Sigmoid colon (tissue), 6 donors: ENCODE measurements at regions not wholly inside any gene's neighbourhood (a gene's known extent, or its start where the extent isn't known, plus 50 kb on each side); places are given as distances from the start of the nearest gene placed in this dataset.

Source experiments
- DNase-seq: peaks from one replicate; pipeline ENCODE4 v3.0.0-alpha.2; 2019
- H3K27ac ChIP-seq, 4 donors: fragments of 200-600 bp; sonication (generic); one replicate each; pipeline ENCODE4 v1.5.1; 2016 to 2019; ENCODE audit warnings: mild to moderate bottlenecking in 1 of 4
- H3K27me3 ChIP-seq, 3 donors: fragments of 200-600 bp; sonication (generic); one replicate each; pipeline ENCODE4 v1.5.1; 2019; ENCODE audit warnings: mild to moderate bottlenecking in 1 of 3
- H3K36me3 ChIP-seq, 4 donors: fragments of 200-600 bp; sonication (generic); one replicate each; pipeline ENCODE4 v1.5.1; 2016 to 2019
- H3K4me1 ChIP-seq, 4 donors: fragments of 200-600 bp; sonication (generic); one replicate each; pipeline ENCODE4 v1.5.1; 2017 to 2019
- H3K4me3 ChIP-seq, 4 donors: fragments of 200-600 bp; sonication (generic); one replicate each; pipeline ENCODE4 v1.5.1; 2017 to 2019; ENCODE audit warnings: mild to moderate bottlenecking in 2 of 4, moderate library complexity in 1 of 4
- H3K9me3 ChIP-seq, 4 donors: fragments of 200-600 bp in 3 of 4; sonication (generic) in 3 of 4; one replicate each; pipeline versions ENCODE4 v1.5.1 to v1.6.1; 2013 to 2019
- CTCF ChIP-seq, 4 experiments: fragments of 450-650 bp in 3 of 4; fragments of 200-600 bp in 1 of 4; IDR thresholded peaks; one replicate each; pipeline ENCODE4 v1.5.1; 2016 to 2019; ENCODE audit warnings: antibody characterized with exemption in 4 of 4, mild to moderate bottlenecking in 3 of 4, moderate library complexity in 2 of 4
- EP300 ChIP-seq, 4 donors: sonication (generic); formaldehyde crosslinking; IDR thresholded peaks; one replicate each; pipeline ENCODE4 v1.6.1; 2017; ENCODE audit warnings: antibody characterized with exemption in 4 of 4
- POLR2A ChIP-seq, 2 donors: fragments of 450-650 bp; IDR thresholded peaks; one replicate each; pipeline ENCODE4 v1.6.1; 2016; ENCODE audit warnings: antibody characterized with exemption in 2 of 2, mild to moderate bottlenecking in 2 of 2, moderate library complexity in 2 of 2
- POLR2AphosphoS5 ChIP-seq, 4 donors: sonication (generic); formaldehyde crosslinking; IDR thresholded peaks; one replicate each; pipeline ENCODE4 v1.6.1; 2017; ENCODE audit warnings: antibody characterized with exemption in 4 of 4
- WGBS, 2 donors: extraction: QIAGEN DNeasy Blood & Tissue Kit; methylation state at CpG; one replicate each; pipeline ENCODE4 v1.1.7; 2013; 5-methylcytosine and 5-hydroxymethylcytosine counted together
- intact Hi-C: fragments of 100-400 bp; cut with DNase I; formaldehyde crosslinking; loops from one replicate; pipeline ENCODE4 v1.15.1; 2023
- donor health status: healthy with polysubstance abuse.
- donor health status: healthy.

- intact Hi-C loops: no loop called here
- Histone ChIP-seq H3K36me3 (no peaks in the 10 kb centered on the region), H3K9me3 (no peaks in the 10 kb centered on the region), H3K27ac (no peak overlapping the region), H3K4me3 (no peak overlapping the region), H3K4me1 (no peaks in the 10 kb centered on the region), H3K27me3 (no peaks in the 10 kb centered on the region)
- DNase-seq: no peak
- 89 to 94% methylated on average over 1 of the region's 1 CpG for WGBS, 2 donors
- TF ChIP-seq EP300 (IDR thresholded peaks at IDR 0.05) (no peak), POLR2AphosphoS5 (IDR thresholded peaks at IDR 0.05) (no peak), CTCF (IDR thresholded peaks at IDR 0.05) (no peak), POLR2A (IDR thresholded peaks at IDR 0.05) (no peak)
Observed at GRCh38 chr12:88736031-88736430, 155.8 kb upstream of the KITLG start.

- H3K4me1 ChIP-seq: no peaks in the 10 kb centered on the region
- H3K27ac ChIP-seq: no peak overlapping the region
- WGBS, 2 donors: 92 to 95% methylated on average over 2 of the region's 2 CpGs
- TF ChIP-seq CTCF (IDR thresholded peaks at IDR 0.05): no peak
- TF ChIP-seq EP300 (IDR thresholded peaks at IDR 0.05): no peak
- no peak for TF ChIP-seq POLR2A (IDR thresholded peaks at IDR 0.05)
- no peak for TF ChIP-seq POLR2AphosphoS5 (IDR thresholded peaks at IDR 0.05)
- no peaks in the 10 kb centered on the region for H3K36me3 ChIP-seq
- no peak for DNase-seq
- no peak overlapping the region for H3K4me3 ChIP-seq
- no peaks in the 10 kb centered on the region for H3K9me3 ChIP-seq
- H3K27me3 ChIP-seq: no peaks in the 10 kb centered on the region
- intact Hi-C loops: no loop called here
Observed at GRCh38 chr12:88733008-88733407, 152.7 kb upstream of the KITLG start.

GRCh38 chr12:88729196-88729595, 148.9 kb upstream of the KITLG start:
- intact Hi-C loops: no loop called here
- TF ChIP-seq EP300 (IDR thresholded peaks at IDR 0.05): no peak
- no peak for TF ChIP-seq POLR2AphosphoS5 (IDR thresholded peaks at IDR 0.05)
- TF ChIP-seq CTCF (IDR thresholded peaks at IDR 0.05): no peak
- TF ChIP-seq POLR2A (IDR thresholded peaks at IDR 0.05): no peak
- no peak for DNase-seq
- H3K27me3 ChIP-seq: no peaks in the 10 kb centered on the region
- no peak overlapping the region for H3K4me3 ChIP-seq
- no peak overlapping the region for H3K27ac ChIP-seq
- H3K9me3 ChIP-seq: no peaks in the 10 kb centered on the region
- H3K36me3 ChIP-seq: no peaks in the 10 kb centered on the region
- peaks cover 0 to 12% (median 2%) of the 10 kb centered on the region in 4 donors for H3K4me1 ChIP-seq

- H3K27ac ChIP-seq: no peak overlapping the region
- 85 to 91% methylated on average over 3 of the region's 3 CpGs for WGBS, 2 donors
Observed at GRCh38 chr12:88726806-88727720, 146.8 kb upstream of the KITLG start.

More at GRCh38 chr12:88726806-88727720, 146.8 kb upstream of the KITLG start:
- TF ChIP-seq CTCF (IDR thresholded peaks at IDR 0.05): no peak
- no peak for TF ChIP-seq EP300 (IDR thresholded peaks at IDR 0.05)
- no peak for TF ChIP-seq POLR2AphosphoS5 (IDR thresholded peaks at IDR 0.05)
- TF ChIP-seq POLR2A (IDR thresholded peaks at IDR 0.05): no peak
- peaks cover 0 to 12% (median 2%) of the 10 kb centered on the region in 4 donors for H3K4me1 ChIP-seq
- DNase-seq: no peak
- no peaks in the 10 kb centered on the region for H3K27me3 ChIP-seq
- H3K4me3 ChIP-seq: no peak overlapping the region
- no peaks in the 10 kb centered on the region for H3K9me3 ChIP-seq
- intact Hi-C loops: no loop called here
- no peaks in the 10 kb centered on the region for H3K36me3 ChIP-seq
